ENCODE measurements at regions not wholly inside any gene's neighbourhood (a gene's known extent, or its start where the extent isn't known, plus 50 kb on each side); places are given as distances from the start of the nearest gene placed in this dataset.

DNA sequence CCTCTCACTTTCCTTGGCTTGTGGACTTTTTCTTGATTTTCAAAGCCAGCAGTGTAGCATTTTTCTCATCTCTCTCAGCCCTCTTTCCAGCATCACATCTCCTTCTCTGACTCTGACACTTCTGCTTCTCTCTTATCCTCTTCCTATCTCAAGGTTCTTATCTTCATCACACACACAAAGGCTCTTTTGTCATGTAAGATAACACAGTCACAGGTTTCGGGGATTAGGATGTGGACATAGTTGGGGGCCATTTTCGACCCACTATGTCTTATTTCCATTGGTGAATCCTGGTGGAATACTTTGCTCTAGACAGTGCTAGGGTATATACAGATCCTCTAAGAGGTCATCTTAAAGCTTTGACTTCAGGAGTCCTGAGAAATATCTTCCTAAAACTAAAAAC, 719.3 kb upstream of the TBX3 start:
- ATAC-seq (ENCODE audit: low FRiP score) (no peak), DNase-seq (ENCODE audit: low spot score) (no peak)
- TF ChIP-seq, protein P1, sequence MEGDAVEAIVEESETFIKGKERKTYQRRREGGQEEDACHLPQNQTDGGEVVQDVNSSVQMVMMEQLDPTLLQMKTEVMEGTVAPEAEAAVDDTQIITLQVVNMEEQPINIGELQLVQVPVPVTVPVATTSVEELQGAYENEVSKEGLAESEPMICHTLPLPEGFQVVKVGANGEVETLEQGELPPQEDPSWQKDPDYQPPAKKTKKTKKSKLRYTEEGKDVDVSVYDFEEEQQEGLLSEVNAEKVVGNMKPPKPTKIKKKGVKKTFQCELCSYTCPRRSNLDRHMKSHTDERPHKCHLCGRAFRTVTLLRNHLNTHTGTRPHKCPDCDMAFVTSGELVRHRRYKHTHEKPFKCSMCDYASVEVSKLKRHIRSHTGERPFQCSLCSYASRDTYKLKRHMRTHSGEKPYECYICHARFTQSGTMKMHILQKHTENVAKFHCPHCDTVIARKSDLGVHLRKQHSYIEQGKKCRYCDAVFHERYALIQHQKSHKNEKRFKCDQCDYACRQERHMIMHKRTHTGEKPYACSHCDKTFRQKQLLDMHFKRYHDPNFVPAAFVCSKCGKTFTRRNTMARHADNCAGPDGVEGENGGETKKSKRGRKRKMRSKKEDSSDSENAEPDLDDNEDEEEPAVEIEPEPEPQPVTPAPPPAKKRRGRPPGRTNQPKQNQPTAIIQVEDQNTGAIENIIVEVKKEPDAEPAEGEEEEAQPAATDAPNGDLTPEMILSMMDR (IDR thresholded peaks at IDR 0.05): no peak

DNA sequence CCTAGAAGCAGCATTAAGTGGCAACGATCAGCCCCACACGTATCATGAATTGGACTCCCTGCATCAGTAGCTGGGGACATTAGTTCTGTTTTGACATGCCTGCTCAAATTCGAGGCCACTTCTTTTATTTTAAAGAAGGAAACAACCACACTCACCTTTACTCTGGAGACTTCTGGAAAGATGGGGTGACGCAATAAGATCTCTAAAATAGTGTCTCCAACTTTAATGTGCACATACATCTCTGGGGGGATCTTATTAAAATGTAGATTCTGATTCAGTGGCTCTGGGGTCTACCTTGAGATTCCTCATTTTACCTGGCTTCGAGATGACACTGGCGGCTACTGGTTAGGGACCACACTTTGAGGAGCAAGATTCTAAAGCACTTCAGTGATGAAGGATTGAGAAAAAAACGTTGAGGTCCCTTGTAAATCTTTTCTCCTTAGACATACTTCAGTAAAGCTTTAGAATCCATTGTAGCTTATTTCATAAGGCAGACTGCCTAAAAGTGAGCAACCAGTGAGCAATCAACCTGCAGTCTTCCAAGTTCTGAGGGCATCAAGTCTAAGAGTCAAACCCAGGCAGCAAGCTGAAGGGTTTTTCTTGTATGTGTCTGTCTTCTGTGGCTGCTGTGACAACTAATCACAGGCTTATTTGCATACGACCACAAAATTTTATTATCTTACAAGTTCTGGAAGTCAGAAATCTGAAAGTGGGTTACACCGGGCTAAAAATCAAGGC, 718.6 kb upstream of the TBX3 start:
- DNase-seq (ENCODE audit: low spot score) (no peak), ATAC-seq (ENCODE audit: low FRiP score) (no peak)
- TF ChIP-seq, protein P1 (IDR thresholded peaks at IDR 0.05): no peak

DNA sequence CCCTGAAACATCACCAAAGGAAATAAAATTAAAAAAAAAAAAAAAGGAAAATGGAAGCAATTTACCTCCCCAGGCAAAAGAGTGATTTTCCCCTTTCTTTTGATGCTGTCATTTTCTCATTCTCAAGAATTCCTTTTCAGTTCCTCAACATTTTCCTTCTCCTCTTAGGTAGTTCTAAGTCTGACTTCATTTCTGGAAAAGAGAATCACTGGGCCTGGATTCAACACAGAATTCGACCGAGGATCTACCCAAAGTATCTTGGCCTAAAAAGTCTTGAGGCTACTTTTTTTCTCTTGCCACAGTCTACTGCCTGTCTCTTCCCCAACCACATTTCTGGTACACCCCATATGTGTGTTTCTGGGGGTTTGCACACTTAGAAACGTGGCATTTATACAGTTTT, 717.8 kb upstream of the TBX3 start:
- ATAC-seq (ENCODE audit: low FRiP score): no peak
- TF ChIP-seq, protein P1 (IDR thresholded peaks at IDR 0.05): no peak
- DNase-seq (ENCODE audit: low spot score): no peak

DNA sequence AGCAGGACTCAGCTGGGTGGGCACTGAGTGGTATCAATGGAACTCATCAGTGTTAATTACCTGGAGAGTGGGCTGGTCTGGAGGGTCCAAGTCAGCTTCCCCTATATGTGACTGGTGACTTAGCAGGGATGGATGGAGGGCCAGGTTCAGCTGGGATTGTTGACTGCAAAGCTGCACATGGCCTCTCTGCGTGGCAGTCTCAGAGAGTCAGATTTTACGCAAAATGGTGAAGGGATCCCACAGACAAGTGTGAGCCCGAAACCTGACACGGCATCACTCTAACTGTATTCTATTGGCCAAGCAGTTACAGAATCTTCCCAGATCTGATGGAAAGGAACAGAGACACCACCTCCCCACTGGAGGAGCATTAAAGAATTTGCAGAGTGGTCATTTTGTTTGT, 716.0 kb upstream of the TBX3 start:
- ATAC-seq (ENCODE audit: low FRiP score) (no peak), DNase-seq (ENCODE audit: low spot score) (no peak)
- TF ChIP-seq, protein P1 (IDR thresholded peaks at IDR 0.05): no peak

DNA sequence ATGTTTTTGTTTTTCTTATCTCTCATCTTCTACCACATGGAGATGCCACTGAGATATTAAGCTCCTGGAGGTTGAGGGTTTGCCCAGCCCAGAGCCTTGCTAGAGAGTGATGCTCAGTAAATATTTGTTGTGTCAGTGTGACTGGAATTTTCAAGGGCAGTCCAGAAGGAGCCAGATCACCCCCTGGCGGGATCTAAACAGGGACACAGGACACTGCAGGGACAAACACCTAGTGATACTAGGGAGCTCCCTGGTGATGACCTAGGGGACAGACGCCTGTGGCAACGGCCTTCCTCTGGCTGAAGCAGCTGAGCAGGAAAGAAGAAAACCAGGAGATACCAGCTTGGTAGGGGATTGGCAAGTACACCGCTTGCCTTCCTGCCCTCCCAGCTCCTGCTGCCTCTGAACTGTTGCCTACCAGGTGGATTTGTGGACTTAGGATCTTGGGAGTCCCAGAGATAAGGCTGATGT, 714.4 kb upstream of the TBX3 start:
- ATAC-seq (ENCODE audit: low FRiP score) (no peak), DNase-seq (ENCODE audit: low spot score) (no peak)
- TF ChIP-seq, protein P1 (IDR thresholded peaks at IDR 0.05): no peak

DNA sequence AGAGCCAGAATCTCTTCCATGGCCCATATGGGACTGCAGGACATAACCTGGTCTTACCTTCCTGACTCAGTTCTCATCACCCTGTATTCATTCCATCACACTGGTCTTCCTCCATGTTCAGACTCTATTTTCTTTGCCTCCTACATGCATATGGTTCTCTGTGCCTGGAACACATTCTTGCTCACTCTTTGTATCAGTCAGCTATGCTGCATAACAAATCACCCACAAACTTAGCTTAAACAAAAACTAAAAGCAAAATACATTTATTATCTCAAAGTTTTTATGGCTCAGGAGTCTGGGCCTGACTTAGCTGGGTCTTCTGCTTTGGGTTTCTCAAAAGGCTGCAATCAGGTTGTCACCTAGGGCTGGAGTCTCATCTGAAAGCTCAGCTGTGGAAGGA, 712.6 kb upstream of the TBX3 start:
- no peak for ATAC-seq (ENCODE audit: low FRiP score)
- DNase-seq (ENCODE audit: low spot score): no peak
- TF ChIP-seq, protein P1 (IDR thresholded peaks at IDR 0.05): no peak

All from omental fat pad (tissue), 3 donors.